Left ventricle myocardium inferior (tissue), 1 donor: ENCODE measurements at regions not wholly inside any gene's neighbourhood (a gene's known extent, or its start where the extent isn't known, plus 50 kb on each side); places are given as distances from the start of the nearest gene placed in this dataset.

Experiments
- DNase-seq: peaks from one replicate; pipeline ENCODE4 v3.0.0-alpha.2; 2020
- H3K27ac ChIP-seq: fragments of 200-600 bp; replicated peaks from 2 replicates; pipeline ENCODE4 v1.8.0; 2021
- H3K27me3 ChIP-seq: fragments of 200-600 bp; 2 replicates; pipeline ENCODE4 v1.8.0; 2021; ENCODE audit warnings: low read depth
- H3K36me3 ChIP-seq: fragments of 200-600 bp; 2 replicates; pipeline ENCODE4 v1.8.0; 2021
- H3K4me1 ChIP-seq: fragments of 200-600 bp; 2 replicates; pipeline ENCODE4 v1.8.0; 2021
- H3K4me3 ChIP-seq: fragments of 200-600 bp; 2 replicates; pipeline ENCODE4 v1.8.0; 2021; ENCODE audit warnings: mild to moderate bottlenecking, moderate library complexity
- H3K9me3 ChIP-seq: fragments of 200-600 bp; replicated peaks from 2 replicates; pipeline ENCODE4 v1.8.0; 2021
- CTCF ChIP-seq: fragments of 200-600 bp; IDR thresholded peaks from 2 replicates; pipeline ENCODE4 v1.8.0; 2021; ENCODE audit warnings: antibody characterized with exemption, mild to moderate bottlenecking, borderline replicate concordance
- intact Hi-C: fragments of 100-400 bp; cut with micrococcal nuclease; formaldehyde crosslinking; loops from one replicate; pipeline ENCODE4 v1.11.0; 2022
- donor health status: DM: no; HTN: yes; CAD: no; lungs with severe emphysema.

- H3K9me3 ChIP-seq = peaks cover 14% of the 10 kb centered on the region
- no peak overlapping the region for H3K4me3 ChIP-seq
- H3K36me3 ChIP-seq = no peaks in the 10 kb centered on the region
- H3K27ac ChIP-seq = no peak overlapping the region
- H3K27me3 ChIP-seq = no peaks in the 10 kb centered on the region
- H3K4me1 ChIP-seq = no peaks in the 10 kb centered on the region
- DNase-seq = no peak
- TF ChIP-seq CTCF = no peak
- intact Hi-C loops = no loop called here
These were observed 579.2 kb upstream of the COX7C start for GRCh38 chr5:86038566-86038965.

- H3K9me3 ChIP-seq = peaks cover 14% of the 10 kb centered on the region
- no peaks in the 10 kb centered on the region for H3K4me1 ChIP-seq
- H3K4me3 ChIP-seq = no peak overlapping the region
- TF ChIP-seq CTCF = no peak
- intact Hi-C loops = no loop called here
- no peaks in the 10 kb centered on the region for H3K27me3 ChIP-seq
- H3K27ac ChIP-seq = no peak overlapping the region
- no peak for DNase-seq
- H3K36me3 ChIP-seq = no peaks in the 10 kb centered on the region
These were observed 578.4 kb upstream of the COX7C start for GRCh38 chr5:86039351-86039750.

GRCh38 chr5:86070719-86071118, 547.0 kb upstream of the COX7C start:
- no peaks in the 10 kb centered on the region for H3K4me1 ChIP-seq
- H3K4me3 ChIP-seq = no peak overlapping the region
- no peak overlapping the region for H3K27ac ChIP-seq
- intact Hi-C loops = no loop called here
- H3K36me3 ChIP-seq = no peaks in the 10 kb centered on the region
- no peak for TF ChIP-seq CTCF
- H3K27me3 ChIP-seq = no peaks in the 10 kb centered on the region
- no peaks in the 10 kb centered on the region for H3K9me3 ChIP-seq
- DNase-seq = no peak

- H3K9me3 ChIP-seq = peaks cover 20% of the 10 kb centered on the region
- no peaks in the 10 kb centered on the region for H3K36me3 ChIP-seq
- no peak for TF ChIP-seq CTCF
- H3K27me3 ChIP-seq = no peaks in the 10 kb centered on the region
- no peaks in the 10 kb centered on the region for H3K4me1 ChIP-seq
- no peak overlapping the region for H3K27ac ChIP-seq
- H3K4me3 ChIP-seq = no peak overlapping the region
- DNase-seq = no peak
- intact Hi-C loops = no loop called here
These were observed 543.4 kb upstream of the COX7C start for GRCh38 chr5:86074297-86074696.

- no peaks in the 10 kb centered on the region for H3K27me3 ChIP-seq
- H3K4me1 ChIP-seq = no peaks in the 10 kb centered on the region
- H3K36me3 ChIP-seq = no peaks in the 10 kb centered on the region
- H3K4me3 ChIP-seq = no peak overlapping the region
- no peak for DNase-seq
- no peak for TF ChIP-seq CTCF
- H3K27ac ChIP-seq = no peak overlapping the region
- H3K9me3 ChIP-seq = peaks cover 21% of the 10 kb centered on the region
- intact Hi-C loops = no loop called here
These were observed 542.6 kb upstream of the COX7C start for GRCh38 chr5:86075139-86075538.

- Histone ChIP-seq H3K9me3 (no peaks in the 10 kb centered on the region), H3K36me3 (no peaks in the 10 kb centered on the region), H3K27ac (no peak overlapping the region), H3K27me3 (no peaks in the 10 kb centered on the region), H3K4me3 (no peak overlapping the region), H3K4me1 (no peaks in the 10 kb centered on the region)
- no peak for TF ChIP-seq CTCF
- intact Hi-C loops = no loop called here
- no peak for DNase-seq
These were observed 522.6 kb upstream of the COX7C start for GRCh38 chr5:86095092-86095491.
